HK-2 (cell line): ENCODE measurements at regions not wholly inside any gene's neighbourhood (a gene's known extent, or its start where the extent isn't known, plus 50 kb on each side); places are given as distances from the start of the nearest gene placed in this dataset.
A peak's percentile ranks its signal among the peaks of the same experiment; 100 is the strongest.

ENCODE experiments used
- DNase-seq: peaks from one replicate; pipeline ENCODE4 v3.0.0-alpha.2; 2018; ENCODE audit not compliant: unreplicated experiment

DNA sequence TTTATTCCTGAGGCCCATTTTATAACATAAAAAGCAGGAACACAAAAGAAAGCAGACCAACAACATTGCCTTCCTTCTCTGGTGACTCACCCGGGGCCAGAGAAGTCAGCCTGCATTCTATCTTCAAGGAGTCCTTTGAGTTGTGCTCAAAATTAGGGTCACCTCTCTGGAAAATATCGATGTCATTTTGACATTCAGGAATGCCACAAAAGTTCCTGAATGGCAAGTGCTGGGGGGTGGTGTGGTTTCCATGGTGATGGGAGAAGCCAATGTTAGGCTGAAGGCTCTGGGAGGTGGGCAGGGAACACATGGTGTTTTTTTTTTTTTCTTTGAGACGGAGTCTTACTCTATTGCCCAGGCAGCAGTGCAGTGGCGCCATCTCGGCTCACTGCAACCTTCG, 159.6 kb downstream of the HAPSTR1 start:
- no peak for DNase-seq

GRCh38 chr16:9254863-9255262, 163.4 kb downstream of the HAPSTR1 start:
- DNase-seq: no peak

DNA sequence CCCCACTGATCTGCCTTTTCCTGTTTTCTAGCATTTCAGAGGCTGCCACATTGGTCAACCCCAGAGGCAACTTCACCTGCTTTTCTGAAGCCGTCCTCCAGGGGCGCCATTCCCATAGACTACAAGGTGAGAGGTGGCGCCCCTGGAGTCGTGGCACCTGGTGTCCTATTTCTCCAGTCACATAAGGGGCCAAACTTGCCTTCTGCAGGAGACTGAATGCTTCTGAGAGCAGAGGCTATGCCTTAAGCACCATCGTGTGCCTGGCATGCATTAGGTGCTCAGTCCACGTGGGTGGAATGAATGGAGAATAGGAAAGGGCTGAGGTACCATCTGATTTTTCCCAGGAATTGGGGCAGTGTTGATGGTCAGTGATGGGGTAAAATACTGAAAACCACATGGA, 164.8 kb downstream of the HAPSTR1 start:
- peak; percentile 7 for DNase-seq

DNA sequence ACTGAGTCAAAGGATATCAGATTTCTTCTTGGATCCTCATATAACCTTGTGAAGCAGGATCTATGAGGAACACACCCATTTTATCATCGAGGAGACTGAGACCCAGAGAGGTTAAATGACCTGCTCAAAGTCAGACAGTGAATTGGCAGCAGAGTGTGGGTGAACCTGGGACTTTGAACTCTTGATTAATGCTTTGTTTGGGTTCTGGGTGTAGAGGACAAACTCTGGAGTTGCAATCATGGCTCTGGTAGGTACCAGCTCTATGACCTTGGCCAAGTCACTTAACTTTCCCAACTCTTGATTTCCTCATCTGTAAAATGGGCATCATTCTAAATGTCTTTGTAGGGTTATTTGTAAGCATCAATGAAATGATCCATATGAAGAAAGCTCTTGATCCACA, 166.4 kb downstream of the HAPSTR1 start:
- DNase-seq: no peak

DNA sequence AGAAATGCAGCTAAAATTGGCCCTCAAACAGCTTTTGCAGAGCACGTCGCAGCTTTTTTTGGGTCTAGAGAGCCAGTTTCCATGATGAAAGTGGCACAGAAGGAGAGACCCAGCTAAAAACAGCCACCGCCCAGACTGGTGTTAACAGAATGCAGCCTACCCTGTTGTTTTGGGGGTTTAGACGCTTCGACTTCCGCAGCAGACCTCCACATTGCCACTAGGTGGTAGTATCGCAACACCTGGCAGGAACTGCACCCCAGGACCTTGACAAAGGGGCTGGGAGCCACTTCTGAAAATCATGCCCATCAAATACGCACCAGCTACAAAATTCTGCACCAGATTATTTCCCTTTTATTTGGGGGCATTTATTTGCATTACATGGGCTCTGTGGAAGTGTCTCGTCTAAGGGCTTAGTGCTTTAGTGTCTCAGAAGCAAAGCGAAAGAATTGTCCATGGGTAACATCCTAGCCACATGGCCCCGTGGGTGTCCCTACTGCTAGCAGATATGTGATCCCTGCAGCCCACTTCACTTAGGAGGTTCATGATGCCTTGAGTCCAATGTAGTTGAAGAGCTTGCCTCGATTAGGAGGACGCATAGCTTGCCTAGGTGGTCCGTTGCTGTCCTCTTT, 167.1 kb downstream of the HAPSTR1 start:
- peak; percentile 5 for DNase-seq

- DNase-seq: no peak
Measured at GRCh38 chr16:9259914-9260608, 168.6 kb downstream of the HAPSTR1 start.

GRCh38 chr16:9260666-9261065, 169.2 kb downstream of the HAPSTR1 start:
- DNase-seq: no peak

- no peak for DNase-seq
Measured at GRCh38 chr16:9261376-9261775, 169.9 kb downstream of the HAPSTR1 start.

- DNase-seq: no peak
Measured at GRCh38 chr16:9262941-9263715, 171.7 kb downstream of the HAPSTR1 start.

DNA sequence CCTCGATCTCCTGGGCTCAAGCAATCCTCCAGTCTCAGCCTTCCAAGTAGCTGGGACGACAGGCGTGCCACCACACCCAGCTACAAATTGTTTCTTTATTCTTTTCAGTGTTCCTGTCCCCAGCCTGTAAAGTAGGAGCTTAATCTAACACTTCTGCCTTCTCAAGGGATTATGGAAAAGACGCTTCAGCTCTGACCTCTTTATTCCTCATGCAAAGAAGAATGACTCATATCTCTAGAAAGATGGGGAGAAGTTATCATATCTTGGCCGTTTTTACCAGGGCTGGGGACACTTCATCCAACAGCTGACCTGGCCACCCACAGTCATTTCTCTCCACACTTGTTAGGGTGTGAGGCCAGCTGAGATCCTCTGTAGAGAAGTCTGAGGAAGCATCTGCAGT, 172.6 kb downstream of the HAPSTR1 start:
- DNase-seq: no peak

GRCh38 chr16:9268446-9268845, 177.0 kb downstream of the HAPSTR1 start:
- DNase-seq: no peak

DNA sequence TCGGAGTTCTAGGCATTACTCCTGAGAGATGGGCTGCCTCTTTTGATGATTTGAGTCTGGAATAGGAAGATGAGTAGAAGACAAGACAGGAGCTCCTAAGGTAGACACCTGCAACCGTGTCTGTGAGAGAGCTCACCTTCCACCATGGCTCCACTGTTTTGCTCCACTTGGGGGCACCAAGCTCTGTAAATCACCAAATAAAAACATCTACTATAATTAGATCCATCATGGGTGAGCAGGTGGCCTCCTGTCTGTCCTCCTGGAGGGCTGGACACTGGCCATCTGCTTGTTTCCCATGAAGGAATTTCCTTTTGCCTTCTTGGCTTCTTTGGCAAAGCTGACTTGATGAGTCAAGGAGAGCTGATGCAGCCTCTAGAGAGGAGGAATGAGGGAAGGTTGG, 179.0 kb downstream of the HAPSTR1 start:
- no peak for DNase-seq

GRCh38 chr16:9270941-9271340, 179.5 kb downstream of the HAPSTR1 start:
- no peak for DNase-seq

GRCh38 chr16:9271841-9272240, 180.4 kb downstream of the HAPSTR1 start:
- no peak for DNase-seq

- no peak for DNase-seq
Measured at GRCh38 chr16:9275377-9275776, 183.9 kb downstream of the HAPSTR1 start.

DNA sequence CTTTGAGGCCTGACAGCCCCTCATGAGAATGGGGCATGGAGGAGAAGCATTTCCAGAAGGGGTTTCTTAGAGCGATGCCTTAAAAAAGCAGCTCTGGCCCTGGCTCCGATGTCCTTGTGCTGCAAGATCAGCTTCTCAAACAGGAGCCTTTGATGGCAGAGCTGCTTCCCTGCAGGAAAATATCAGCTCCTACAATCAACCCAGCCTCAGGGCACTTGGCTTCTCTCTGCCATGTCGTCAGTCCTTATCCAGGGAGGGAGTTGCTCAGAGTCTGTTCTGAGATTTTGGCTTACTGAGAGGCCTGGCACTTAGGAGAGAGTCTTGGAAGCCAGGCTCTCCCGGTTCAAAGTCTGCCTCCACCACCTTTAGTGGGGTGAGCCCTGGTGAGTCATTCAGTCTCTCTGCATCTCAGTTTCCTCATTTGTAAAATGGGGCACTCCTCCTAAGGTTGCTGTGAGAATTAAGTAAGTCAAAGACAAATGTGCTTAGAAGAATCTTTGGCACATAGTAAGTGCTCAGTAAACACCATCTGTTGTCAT, 184.4 kb downstream of the HAPSTR1 start:
- no peak for DNase-seq

DNA sequence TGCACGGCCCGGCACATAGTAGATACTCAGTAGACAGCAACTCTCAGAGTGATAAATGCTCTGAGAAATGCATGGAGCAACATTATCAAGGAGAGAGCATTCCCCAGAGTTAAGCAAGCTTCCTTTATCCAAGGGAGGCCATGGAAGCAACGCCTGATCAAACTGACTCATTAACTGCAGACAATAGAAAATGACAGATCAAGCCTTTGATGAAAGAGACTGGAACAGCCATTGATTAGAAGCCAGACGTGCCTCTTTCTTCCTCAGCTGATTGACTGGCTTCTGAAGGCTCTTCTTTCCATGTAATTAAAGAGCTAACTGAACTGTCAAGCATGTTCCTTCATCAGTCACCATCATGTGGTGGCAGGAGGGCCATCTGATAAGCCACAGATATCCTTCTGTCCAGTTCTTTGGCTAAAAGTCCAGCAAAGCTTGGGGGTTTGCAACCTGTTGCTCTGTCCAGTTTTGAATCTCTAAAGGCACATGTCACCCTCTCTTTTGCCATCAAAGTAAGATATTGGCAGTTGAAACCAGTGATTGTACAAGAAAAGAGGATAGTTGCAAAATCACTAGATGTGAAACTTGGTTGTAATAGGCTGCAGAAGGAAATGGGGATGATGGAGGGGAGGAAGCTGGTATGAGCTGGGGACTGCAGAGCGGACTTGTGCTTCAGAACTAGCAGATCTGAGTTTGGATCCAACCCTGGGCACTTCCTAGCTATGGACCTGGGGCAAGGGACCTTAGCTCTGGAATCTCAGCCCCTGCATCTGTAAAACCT, 188.0 kb downstream of the HAPSTR1 start:
- DNase-seq: no peak

DNA sequence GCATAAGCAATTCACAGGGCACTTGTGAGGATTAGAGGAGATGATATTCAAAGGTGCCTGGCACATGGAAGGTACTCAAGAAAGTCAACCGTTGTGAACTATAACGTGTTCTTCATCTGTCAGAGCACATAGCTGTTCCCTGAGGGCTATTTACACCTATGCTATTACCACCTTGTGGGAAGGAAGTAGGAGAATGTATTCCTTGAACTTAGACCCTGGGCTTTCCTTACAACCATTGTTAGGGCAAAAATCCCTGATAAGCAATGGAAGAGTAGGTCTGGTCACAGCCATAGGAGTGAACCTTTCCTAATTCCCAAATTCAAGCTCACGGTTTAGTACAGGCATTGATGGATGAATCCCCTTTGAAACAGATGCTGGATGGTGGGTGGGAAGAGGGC, 188.6 kb downstream of the HAPSTR1 start:
- DNase-seq: no peak

DNA sequence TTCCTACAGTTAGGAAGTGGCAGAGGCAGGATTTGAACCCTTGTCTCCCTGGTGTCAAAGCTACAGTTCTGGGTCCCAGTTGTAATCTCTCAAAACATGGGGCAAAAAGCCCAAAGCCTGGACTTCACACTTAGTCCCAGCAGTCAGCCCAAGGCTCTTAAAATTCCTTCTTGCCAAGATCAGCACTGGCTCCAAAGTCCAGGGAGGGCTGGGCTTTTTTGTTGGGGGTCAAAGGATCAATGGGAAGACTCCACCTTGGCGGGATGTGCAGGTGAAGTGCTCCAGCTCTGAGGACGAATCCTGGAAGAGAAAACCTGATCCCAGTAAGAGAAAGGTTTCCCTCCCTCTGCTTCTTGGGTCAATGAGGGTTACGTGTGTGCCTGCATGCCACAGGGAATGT, 195.5 kb downstream of the HAPSTR1 start:
- DNase-seq: no peak

GRCh38 chr16:9296271-9296590, 204.8 kb downstream of the HAPSTR1 start:
- DNase-seq: no peak

DNA sequence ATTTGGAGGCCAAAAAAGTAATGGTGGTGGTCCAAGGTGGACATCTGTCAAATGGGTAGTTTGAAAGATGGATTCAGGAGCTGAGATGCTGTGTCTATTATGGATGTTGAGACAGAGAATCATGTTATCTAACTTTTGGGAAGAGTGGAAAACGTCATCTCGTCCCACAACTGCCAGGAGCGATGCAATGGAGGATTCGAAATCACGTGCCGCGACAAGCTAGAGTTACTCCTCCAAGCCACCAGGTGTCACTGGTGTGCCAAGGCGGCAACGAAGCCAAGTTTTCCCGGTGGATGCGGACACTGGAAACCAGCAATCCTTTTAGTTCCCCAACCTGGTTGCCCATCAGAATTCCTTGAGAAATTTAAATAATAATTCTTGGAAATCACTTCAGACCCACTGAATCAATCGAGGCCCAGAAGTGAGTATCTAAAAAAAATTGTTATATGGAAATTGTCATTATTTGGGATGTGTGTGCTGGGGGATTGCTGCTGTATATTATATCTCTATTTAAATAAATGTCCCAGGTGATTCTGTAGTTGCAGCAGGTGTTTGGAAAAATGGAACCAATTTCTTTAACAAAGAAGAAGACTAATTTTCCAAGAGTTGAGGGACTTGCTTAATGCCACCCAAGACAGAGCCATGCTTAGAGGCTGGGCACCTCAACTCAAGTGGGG, 206.1 kb downstream of the HAPSTR1 start:
- DNase-seq: peak; percentile 22

DNA sequence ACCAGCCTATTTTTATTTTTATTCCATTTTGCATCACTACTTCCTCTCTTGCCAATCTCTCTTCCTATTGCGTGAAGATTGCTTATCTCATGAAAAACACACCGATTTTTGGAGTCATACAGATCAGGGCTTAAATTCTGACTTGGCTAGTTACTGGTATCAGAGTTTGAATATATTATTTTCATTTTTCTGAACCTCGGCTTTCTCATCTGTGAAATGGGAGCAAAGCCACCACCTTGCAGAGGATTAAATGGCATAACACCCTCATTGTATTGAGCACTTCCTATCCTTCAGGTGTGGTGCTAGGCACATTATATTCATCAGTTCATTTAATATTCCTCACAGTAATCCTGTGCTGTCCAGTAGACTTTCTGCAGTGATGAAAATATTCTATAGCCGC, 208.8 kb downstream of the HAPSTR1 start:
- no peak for DNase-seq
